PC-9 (cell line): ENCODE measurements at regions not wholly inside any gene's neighbourhood (a gene's known extent, or its start where the extent isn't known, plus 50 kb on each side); places are given as distances from the start of the nearest gene placed in this dataset.

Experiments used
- BruUV-seq: library from RNA; stranded (reverse); fragments of 400-500 nt; replicated peaks from 2 replicates; lab custom pipeline; 2021; lab: Mats Ljungman, UMichigan
- CTCF ChIA-PET: fragments of 300-600 bp; sonication (Branson Sonifier 250); formaldehyde crosslinking; loops from one replicate; lab custom pipeline; 2022; ENCODE audit warnings: antibody characterized with exemption; lab: Charles Lee
- POLR2A ChIA-PET: fragments of 300-600 bp; sonication (Branson Sonifier 250); formaldehyde crosslinking; loops from one replicate; lab custom pipeline; 2022; ENCODE audit warnings: antibody characterized with exemption; ENCODE audit not compliant: unreplicated experiment; lab: Charles Lee
- DNase-seq, 2 experiments: peaks; one replicate each; pipeline versions ENCODE4 v3.0.0 to v3.0.0-alpha.2; 2015 to 2022; ENCODE audit warnings: mixed read lengths in 1 of 2
- H2AFZ ChIP-seq: fragments of 200-600 bp; sonication (generic); 2 replicates; pipeline ENCODE4 v1.8.1; 2017; ENCODE audit warnings: antibody characterized with exemption
- H3F3A ChIP-seq: fragments of 200-600 bp; sonication (generic); 2 replicates; pipeline ENCODE4 v1.8.1; 2017; ENCODE audit warnings: antibody characterized with exemption, mild to moderate bottlenecking, low read depth; ENCODE audit not compliant: insufficient read depth
- H3K27ac ChIP-seq: fragments of 200-600 bp; sonication (generic); 2 replicates; pipeline ENCODE4 v1.6.1; 2016; ENCODE audit warnings: mixed run types
- H3K27me3 ChIP-seq: fragments of 200-600 bp; sonication (generic); 2 replicates; pipeline ENCODE4 v1.6.1; 2016; ENCODE audit warnings: low read depth, mixed run types; ENCODE audit not compliant: insufficient read depth
- H3K36me3 ChIP-seq: fragments of 200-600 bp; sonication (generic); 2 replicates; pipeline ENCODE4 v1.6.1; 2016; ENCODE audit warnings: low read depth, mixed run types
- H3K4me1 ChIP-seq: fragments of 200-600 bp; sonication (generic); replicated peaks from 2 replicates; pipeline ENCODE4 v1.6.1; 2016; ENCODE audit warnings: mixed run types; ENCODE audit not compliant: insufficient read depth
- H3K4me2 ChIP-seq: fragments of 200-600 bp; sonication (generic); 2 replicates; pipeline ENCODE4 v1.6.1; 2017; ENCODE audit warnings: mixed run types
- H3K4me3 ChIP-seq: fragments of 200-600 bp; sonication (generic); 2 replicates; pipeline ENCODE4 v1.6.1; 2016; ENCODE audit warnings: mixed run types
- H3K79me2 ChIP-seq: fragments of 200-600 bp; sonication (generic); 2 replicates; pipeline ENCODE4 v1.6.1; 2017; ENCODE audit warnings: low read depth, mixed run types
- H3K9me2 ChIP-seq: fragments of 200-600 bp; sonication (generic); 2 replicates; pipeline ENCODE4 v1.8.1; 2017; ENCODE audit warnings: mild to moderate bottlenecking; ENCODE audit not compliant: insufficient read depth
- H3K9me3 ChIP-seq: fragments of 200-600 bp; sonication (generic); 2 replicates; pipeline ENCODE4 v1.8.1; 2016; ENCODE audit warnings: low read depth; ENCODE audit not compliant: insufficient read depth
- H4K20me1 ChIP-seq: fragments of 200-600 bp; sonication (generic); 2 replicates; pipeline ENCODE4 v1.8.1; 2017; ENCODE audit not compliant: insufficient read depth
- CTCF ChIP-seq: fragments of 200-600 bp; sonication (generic); conservative IDR thresholded peaks from 2 replicates; pipeline ENCODE4 v1.6.1; 2017; ENCODE audit warnings: mixed run types, antibody characterized with exemption, mild to moderate bottlenecking, moderate library complexity
- EZH2 ChIP-seq: fragments of 200-600 bp; sonication (generic); IDR thresholded peaks from 2 replicates; pipeline ENCODE4 v1.8.0; 2017; ENCODE audit warnings: antibody characterized with exemption, low read depth
- intact Hi-C: fragments of 100-400 bp; cut with micrococcal nuclease; formaldehyde crosslinking; loops from one replicate; pipeline ENCODE4 v1.10.0; 2022; ENCODE audit not compliant: unreplicated experiment

- Histone ChIP-seq H2AFZ (no peak overlapping the region), H3K9me3 (no peaks in the 10 kb centered on the region), H3F3A (no peaks in the 10 kb centered on the region), H3K79me2 (no peaks in the 10 kb centered on the region), H3K4me3 (no peak overlapping the region), H3K9me2 (no peaks in the 10 kb centered on the region), H3K4me1 (no peaks in the 10 kb centered on the region), H3K36me3 (no peaks in the 10 kb centered on the region), H3K4me2 (no peak overlapping the region), H4K20me1 (no peaks in the 10 kb centered on the region), H3K27ac (no peak overlapping the region), H3K27me3 (no peaks in the 10 kb centered on the region)
- CTCF ChIA-PET, result no interaction called here
- no peak for TF ChIP-seq EZH2
- no peak for TF ChIP-seq CTCF
- POLR2A ChIA-PET, result no interaction called here
- intact Hi-C loops, result no loop called here
- DNase-seq, result no peak
- BruUV-seq, result no TSS peak
Observed at GRCh38 chrX:26606971-26607370, 391.0 kb downstream of the MAGEB5 start.

GRCh38 chrX:26597981-26598380 lies 382.0 kb downstream of the MAGEB5 start:
- POLR2A ChIA-PET, result no interaction called here
- Histone ChIP-seq H2AFZ (no peak overlapping the region), H4K20me1 (no peaks in the 10 kb centered on the region), H3K27ac (no peak overlapping the region), H3K4me3 (no peak overlapping the region), H3K79me2 (no peaks in the 10 kb centered on the region), H3F3A (no peaks in the 10 kb centered on the region), H3K36me3 (no peaks in the 10 kb centered on the region), H3K4me1 (no peaks in the 10 kb centered on the region), H3K27me3 (no peaks in the 10 kb centered on the region), H3K9me2 (no peaks in the 10 kb centered on the region), H3K9me3 (no peaks in the 10 kb centered on the region), H3K4me2 (no peak overlapping the region)
- BruUV-seq, result no TSS peak
- no peak for DNase-seq
- TF ChIP-seq EZH2 (no peak), CTCF (no peak)
- intact Hi-C loops, result no loop called here
- CTCF ChIA-PET, result no interaction called here

GRCh38 chrX:26590849-26591248 lies 374.9 kb downstream of the MAGEB5 start:
- Histone ChIP-seq H3K27me3 (no peaks in the 10 kb centered on the region), H3K4me1 (no peaks in the 10 kb centered on the region), H3K9me3 (no peaks in the 10 kb centered on the region), H3K79me2 (no peaks in the 10 kb centered on the region), H2AFZ (no peak overlapping the region), H3K9me2 (no peaks in the 10 kb centered on the region), H3K27ac (no peak overlapping the region), H3K4me2 (no peak overlapping the region), H4K20me1 (no peaks in the 10 kb centered on the region), H3K4me3 (no peak overlapping the region), H3F3A (no peaks in the 10 kb centered on the region), H3K36me3 (no peaks in the 10 kb centered on the region)
- ChIA-PET POLR2A (no interaction called here), CTCF (no interaction called here)
- intact Hi-C loops, result no loop called here
- DNase-seq, result no peak
- BruUV-seq, result no TSS peak
- TF ChIP-seq CTCF (no peak), EZH2 (no peak)
